ENCODE measurements at regions not wholly inside any gene's neighbourhood (a gene's known extent, or its start where the extent isn't known, plus 50 kb on each side); places are given as distances from the start of the nearest gene placed in this dataset.

GRCh38 chr16:79800016-79800608, 199.6 kb upstream of the MAF start:
- no peaks in the 10 kb centered on the region for H3K9me3 Mint-ChIP-seq
- no peak overlapping the region for H3K27ac Mint-ChIP-seq
- H3K36me3 Mint-ChIP-seq (ENCODE audit: low read depth), result no peaks in the 10 kb centered on the region
- no peak overlapping the region for H3K4me3 Mint-ChIP-seq (ENCODE audit: low read depth)
- no peaks in the 10 kb centered on the region for H3K27me3 Mint-ChIP-seq (ENCODE audit: low read depth)
- no peaks in the 10 kb centered on the region for H3K4me1 Mint-ChIP-seq (ENCODE audit: low read depth)
- DNase-seq (ENCODE audit: low spot score), result no peak
- intact Hi-C loops (cut with micrococcal nuclease), result no loop called here

GRCh38 chr16:79798416-79799053, 198.0 kb upstream of the MAF start:
- H3K27ac Mint-ChIP-seq, result no peak overlapping the region
- DNase-seq (ENCODE audit: low spot score), result no peak
- no peak overlapping the region for H3K4me3 Mint-ChIP-seq (ENCODE audit: low read depth)
- no peaks in the 10 kb centered on the region for H3K36me3 Mint-ChIP-seq (ENCODE audit: low read depth)
- no peaks in the 10 kb centered on the region for H3K4me1 Mint-ChIP-seq (ENCODE audit: low read depth)
- no peaks in the 10 kb centered on the region for H3K9me3 Mint-ChIP-seq
- H3K27me3 Mint-ChIP-seq (ENCODE audit: low read depth), result no peaks in the 10 kb centered on the region
- intact Hi-C loops (cut with micrococcal nuclease), result no loop called here

DNA sequence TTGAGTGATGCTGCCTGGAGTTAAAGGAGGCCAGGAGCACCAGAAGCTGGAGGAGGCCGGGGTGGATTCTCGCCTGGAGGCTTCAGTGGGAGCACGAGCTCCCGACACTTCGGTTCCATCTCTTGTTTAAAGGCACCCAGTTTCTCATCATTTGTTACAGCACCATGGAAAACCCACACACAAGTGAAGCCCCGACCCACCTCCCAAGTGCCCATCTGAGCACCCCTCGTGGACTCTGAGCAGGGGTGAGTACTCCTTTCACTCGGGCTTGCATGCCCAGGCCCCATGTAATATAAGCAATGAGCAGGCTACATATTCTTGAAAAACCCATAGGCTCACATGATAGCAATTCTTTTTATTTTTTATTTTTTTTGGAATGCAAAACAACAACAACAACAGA, 196.9 kb upstream of the MAF start:
- H3K36me3 Mint-ChIP-seq (ENCODE audit: low read depth), result no peaks in the 10 kb centered on the region
- no peak overlapping the region for H3K4me3 Mint-ChIP-seq (ENCODE audit: low read depth)
- intact Hi-C loops (cut with micrococcal nuclease), result no loop called here
- H3K27me3 Mint-ChIP-seq (ENCODE audit: low read depth), result no peaks in the 10 kb centered on the region
- no peak overlapping the region for H3K27ac Mint-ChIP-seq
- H3K4me1 Mint-ChIP-seq (ENCODE audit: low read depth), result no peaks in the 10 kb centered on the region
- H3K9me3 Mint-ChIP-seq, result no peaks in the 10 kb centered on the region
- DNase-seq (ENCODE audit: low spot score), result no peak

GRCh38 chr16:79795556-79795955, 195.0 kb upstream of the MAF start:
- intact Hi-C loops (cut with micrococcal nuclease), result no loop called here
- Mint-ChIP-seq H3K27ac (no peak overlapping the region), H3K4me3 (ENCODE audit: low read depth) (no peak overlapping the region), H3K4me1 (ENCODE audit: low read depth) (no peaks in the 10 kb centered on the region), H3K9me3 (no peaks in the 10 kb centered on the region), H3K36me3 (ENCODE audit: low read depth) (no peaks in the 10 kb centered on the region), H3K27me3 (ENCODE audit: low read depth) (no peaks in the 10 kb centered on the region)
- no peak for DNase-seq (ENCODE audit: low spot score)

DNA sequence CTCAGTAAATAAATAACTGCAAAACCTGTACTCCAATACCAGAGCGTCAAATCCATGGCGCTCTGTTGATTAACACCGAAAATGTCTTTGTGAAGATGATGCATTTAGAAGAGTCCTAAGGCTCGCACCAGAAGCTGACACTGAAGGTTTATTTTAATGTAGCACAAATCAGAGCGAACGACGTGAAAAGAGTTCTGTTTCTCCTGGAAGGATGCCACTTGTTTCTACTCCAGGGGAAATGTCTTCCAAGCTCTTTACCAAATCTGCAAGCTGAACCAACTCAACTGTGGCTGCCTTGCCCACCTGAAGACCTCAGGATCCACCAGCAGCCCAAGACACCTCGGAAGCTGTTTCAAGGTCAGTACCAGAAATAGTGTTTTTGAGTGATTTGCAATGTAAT, 194.4 kb upstream of the MAF start:
- DNase-seq (ENCODE audit: low spot score), result no peak
- H3K27me3 Mint-ChIP-seq (ENCODE audit: low read depth), result no peaks in the 10 kb centered on the region
- H3K4me1 Mint-ChIP-seq (ENCODE audit: low read depth), result no peaks in the 10 kb centered on the region
- H3K27ac Mint-ChIP-seq, result no peak overlapping the region
- intact Hi-C loops (cut with micrococcal nuclease), result no loop called here
- no peaks in the 10 kb centered on the region for H3K36me3 Mint-ChIP-seq (ENCODE audit: low read depth)
- no peaks in the 10 kb centered on the region for H3K9me3 Mint-ChIP-seq
- no peak overlapping the region for H3K4me3 Mint-ChIP-seq (ENCODE audit: low read depth)

DNA sequence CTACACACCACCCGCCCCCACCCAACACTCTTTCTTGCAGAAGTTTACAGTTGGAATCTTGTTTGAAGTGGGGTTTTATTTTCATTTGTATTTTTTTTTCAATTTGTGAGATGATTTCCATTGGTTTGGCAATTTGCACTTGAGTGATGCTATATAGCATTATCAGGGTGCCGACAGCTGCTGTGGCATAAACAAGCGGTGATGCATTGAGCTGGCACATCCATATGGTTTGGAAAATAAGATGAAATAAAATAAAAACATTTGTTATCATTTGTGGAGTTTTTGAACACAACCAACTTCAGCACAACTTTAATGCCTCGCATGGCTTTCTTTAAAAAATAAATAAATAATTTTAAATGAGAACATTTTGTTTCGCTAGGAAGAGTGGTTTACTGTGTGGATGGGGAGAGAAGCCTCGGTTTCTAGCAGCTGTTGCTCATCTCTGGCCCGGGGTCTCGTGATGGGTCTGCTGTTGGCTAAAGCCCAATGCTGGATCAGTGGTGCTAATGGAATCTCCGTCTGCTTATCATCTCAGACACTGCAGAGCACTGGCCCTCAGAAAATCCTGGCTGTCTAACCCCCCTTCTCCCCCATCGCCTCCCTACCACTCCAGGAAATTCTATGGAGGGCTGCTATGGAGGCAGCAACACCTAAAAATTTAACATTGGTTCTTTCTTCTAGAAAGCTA, 192.3 kb upstream of the MAF start:
- Mint-ChIP-seq H3K27me3 (ENCODE audit: low read depth) (no peaks in the 10 kb centered on the region), H3K4me3 (ENCODE audit: low read depth) (no peak overlapping the region), H3K9me3 (no peaks in the 10 kb centered on the region), H3K27ac (no peak overlapping the region), H3K4me1 (ENCODE audit: low read depth) (no peaks in the 10 kb centered on the region), H3K36me3 (ENCODE audit: low read depth) (no peaks in the 10 kb centered on the region)
- no peak for DNase-seq (ENCODE audit: low spot score)
- intact Hi-C loops (cut with micrococcal nuclease), result no loop called here

DNA sequence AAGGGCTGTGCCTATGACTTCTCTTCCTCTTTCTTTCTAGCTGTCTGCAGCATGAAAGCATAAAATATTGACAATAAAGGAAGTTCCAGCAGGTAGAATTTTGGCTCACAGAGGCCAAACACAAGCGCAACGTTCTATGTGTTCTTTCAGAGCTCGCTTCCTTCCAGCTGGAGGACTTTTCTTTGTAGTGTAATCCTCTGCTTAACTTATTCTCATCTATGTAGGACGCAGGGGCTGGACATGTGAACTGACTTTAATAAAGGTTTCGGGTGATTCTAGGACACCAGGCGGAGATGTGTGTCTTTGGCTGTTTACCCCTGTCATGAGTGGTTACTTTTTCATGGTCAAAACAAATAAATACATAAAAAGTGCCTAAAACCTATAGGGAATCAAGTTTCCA, 191.5 kb upstream of the MAF start:
- intact Hi-C loops (cut with micrococcal nuclease), result no loop called here
- no peak for DNase-seq (ENCODE audit: low spot score)
- no peak overlapping the region for H3K4me3 Mint-ChIP-seq (ENCODE audit: low read depth)
- no peaks in the 10 kb centered on the region for H3K36me3 Mint-ChIP-seq (ENCODE audit: low read depth)
- H3K9me3 Mint-ChIP-seq, result no peaks in the 10 kb centered on the region
- no peak overlapping the region for H3K27ac Mint-ChIP-seq
- no peaks in the 10 kb centered on the region for H3K4me1 Mint-ChIP-seq (ENCODE audit: low read depth)
- H3K27me3 Mint-ChIP-seq (ENCODE audit: low read depth), result no peaks in the 10 kb centered on the region

DNA sequence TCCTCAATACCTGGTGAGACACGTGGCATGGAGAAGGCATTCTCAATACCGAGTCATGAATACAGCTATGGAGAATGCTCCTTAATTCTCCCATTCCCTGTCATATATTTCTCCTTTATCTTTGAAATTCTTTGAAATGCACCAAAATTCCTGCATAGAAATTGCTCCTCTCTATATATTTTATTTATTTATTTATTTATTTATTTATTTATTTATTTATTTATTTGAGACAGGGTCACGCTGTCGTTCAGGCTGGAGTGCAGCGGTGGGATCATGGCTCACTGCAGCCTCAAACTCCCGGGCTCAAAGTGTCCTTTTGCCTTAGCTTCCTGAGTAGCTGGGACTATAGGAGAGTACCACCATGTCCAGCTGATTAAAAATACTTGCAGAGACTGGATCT, 190.3 kb upstream of the MAF start:
- H3K4me3 Mint-ChIP-seq (ENCODE audit: low read depth), result no peak overlapping the region
- intact Hi-C loops (cut with micrococcal nuclease), result no loop called here
- no peak for DNase-seq (ENCODE audit: low spot score)
- no peaks in the 10 kb centered on the region for H3K4me1 Mint-ChIP-seq (ENCODE audit: low read depth)
- H3K9me3 Mint-ChIP-seq, result no peaks in the 10 kb centered on the region
- no peaks in the 10 kb centered on the region for H3K36me3 Mint-ChIP-seq (ENCODE audit: low read depth)
- no peak overlapping the region for H3K27ac Mint-ChIP-seq
- no peaks in the 10 kb centered on the region for H3K27me3 Mint-ChIP-seq (ENCODE audit: low read depth)

- Mint-ChIP-seq H3K27me3 (ENCODE audit: low read depth) (no peaks in the 10 kb centered on the region), H3K4me3 (ENCODE audit: low read depth) (no peak overlapping the region), H3K4me1 (ENCODE audit: low read depth) (no peaks in the 10 kb centered on the region), H3K36me3 (ENCODE audit: low read depth) (no peaks in the 10 kb centered on the region), H3K9me3 (no peaks in the 10 kb centered on the region), H3K27ac (no peak overlapping the region)
- no peak for DNase-seq (ENCODE audit: low spot score)
- intact Hi-C loops (cut with micrococcal nuclease), result no loop called here
These were observed 188.4 kb upstream of the MAF start for GRCh38 chr16:79788949-79789348.

DNA sequence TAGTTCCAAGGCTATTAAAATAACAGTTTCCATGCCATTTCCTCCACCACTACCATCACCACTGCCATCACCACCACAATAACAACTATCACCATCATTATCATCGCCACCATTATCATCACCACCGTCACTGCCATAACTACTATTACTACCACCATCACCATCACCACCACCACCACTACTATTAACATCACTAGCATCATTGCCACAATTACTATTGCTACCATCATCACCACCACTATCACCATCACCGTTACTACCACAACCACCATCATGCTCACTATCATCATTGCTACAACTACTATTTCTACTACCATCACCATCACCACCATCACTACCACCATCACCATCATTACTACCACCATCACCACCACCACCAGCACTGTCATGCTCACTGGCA, 185.9 kb upstream of the MAF start:
- Mint-ChIP-seq H3K9me3 (no peaks in the 10 kb centered on the region), H3K4me1 (ENCODE audit: low read depth) (no peaks in the 10 kb centered on the region), H3K27me3 (ENCODE audit: low read depth) (no peaks in the 10 kb centered on the region), H3K4me3 (ENCODE audit: low read depth) (no peak overlapping the region), H3K36me3 (ENCODE audit: low read depth) (no peaks in the 10 kb centered on the region), H3K27ac (no peak overlapping the region)
- DNase-seq (ENCODE audit: low spot score), result no peak
- intact Hi-C loops (cut with micrococcal nuclease), result no loop called here

- DNase-seq (ENCODE audit: low spot score), result no peak
- H3K4me3 Mint-ChIP-seq (ENCODE audit: low read depth), result no peak overlapping the region
- H3K4me1 Mint-ChIP-seq (ENCODE audit: low read depth), result no peaks in the 10 kb centered on the region
- no peaks in the 10 kb centered on the region for H3K9me3 Mint-ChIP-seq
- peaks cover 8% of the 10 kb centered on the region for H3K27me3 Mint-ChIP-seq (ENCODE audit: low read depth)
- no peak overlapping the region for H3K27ac Mint-ChIP-seq
- intact Hi-C loops (cut with micrococcal nuclease), result no loop called here
- no peaks in the 10 kb centered on the region for H3K36me3 Mint-ChIP-seq (ENCODE audit: low read depth)
These were observed 183.5 kb upstream of the MAF start for GRCh38 chr16:79784007-79784406.

- intact Hi-C loops (cut with micrococcal nuclease), result no loop called here
- H3K27ac Mint-ChIP-seq, result no peak overlapping the region
- H3K27me3 Mint-ChIP-seq (ENCODE audit: low read depth), result peaks cover 23% of the 10 kb centered on the region
- no peaks in the 10 kb centered on the region for H3K9me3 Mint-ChIP-seq
- H3K36me3 Mint-ChIP-seq (ENCODE audit: low read depth), result no peaks in the 10 kb centered on the region
- DNase-seq (ENCODE audit: low spot score), result no peak
- H3K4me1 Mint-ChIP-seq (ENCODE audit: low read depth), result peaks cover 2% of the 10 kb centered on the region
- H3K4me3 Mint-ChIP-seq (ENCODE audit: low read depth), result no peak overlapping the region
These were observed 177.1 kb upstream of the MAF start for GRCh38 chr16:79777679-79778078.

GRCh38 chr16:79776243-79776847, 175.8 kb upstream of the MAF start:
- Mint-ChIP-seq H3K9me3 (no peaks in the 10 kb centered on the region), H3K4me3 (ENCODE audit: low read depth) (no peak overlapping the region), H3K27me3 (ENCODE audit: low read depth) (peaks cover 34% of the 10 kb centered on the region)

More at GRCh38 chr16:79776243-79776847, 175.8 kb upstream of the MAF start:
- Mint-ChIP-seq H3K36me3 (ENCODE audit: low read depth) (no peaks in the 10 kb centered on the region), H3K27ac (no peak overlapping the region), H3K4me1 (ENCODE audit: low read depth) (peaks cover 2% of the 10 kb centered on the region)
- no peak for DNase-seq (ENCODE audit: low spot score)
- intact Hi-C loops (cut with micrococcal nuclease), result no loop called here

Data from activated T-helper 2 cell treated with anti-CD3 and anti-CD28 coated beads, Interferon-gamma antibody, Interleukin-2, Interleukin-4, amounts not matched to agents 10 μg/mL and 5 μg/mL and 100 μg/mL, durations not matched to agents 14 hours and 24 hours and 36 hours (primary cell).